ENCODE measurements at regions not wholly inside any gene's neighbourhood (a gene's known extent, or its start where the extent isn't known, plus 50 kb on each side); places are given as distances from the start of the nearest gene placed in this dataset.
"Not testable (repeated sequence)": the region's sequence is repeated elsewhere in the genome, so short reads cannot be mapped to it uniquely, and the experiment has no call there.

DNA sequence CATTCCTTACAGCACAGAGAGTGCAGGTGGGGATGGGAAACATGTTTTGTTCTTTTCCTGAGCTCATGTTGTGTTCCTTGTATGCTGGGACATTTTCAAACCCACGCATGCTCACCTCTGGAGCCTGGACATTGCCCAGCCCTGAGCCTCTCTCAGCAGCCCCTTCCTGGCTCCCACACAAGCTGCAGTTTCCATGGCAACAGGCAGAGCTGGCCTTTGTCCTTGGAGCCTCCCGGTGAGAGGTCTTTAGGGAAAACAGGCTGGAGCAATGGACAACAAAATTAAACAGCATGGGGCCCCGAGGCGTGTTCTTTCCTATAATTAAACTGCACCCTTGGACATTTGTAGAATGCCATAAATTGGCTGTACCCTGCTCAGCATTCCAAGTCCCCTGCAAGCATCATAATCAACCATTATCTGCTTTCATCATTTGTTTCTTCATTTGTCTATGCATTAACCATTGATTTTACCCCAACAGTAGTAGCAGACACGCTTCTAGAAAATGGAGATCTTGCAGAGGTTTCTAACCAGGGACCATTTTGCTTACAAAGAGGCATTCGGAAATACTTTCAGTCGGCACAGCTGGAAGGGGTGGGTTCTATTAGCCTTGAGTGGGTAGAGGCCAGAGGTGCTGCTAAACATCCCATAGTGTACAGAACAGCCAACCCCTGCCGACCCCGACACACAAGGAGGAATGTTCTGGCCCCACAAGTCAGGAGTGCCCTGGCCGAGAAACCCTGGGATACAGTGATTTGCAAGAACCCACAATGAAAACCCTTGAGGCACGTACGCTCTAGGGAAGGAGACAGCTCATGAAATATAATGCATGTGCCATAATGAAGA, 133.4 kb upstream of the PEG3 start:
- TF ChIP-seq, protein P1, sequence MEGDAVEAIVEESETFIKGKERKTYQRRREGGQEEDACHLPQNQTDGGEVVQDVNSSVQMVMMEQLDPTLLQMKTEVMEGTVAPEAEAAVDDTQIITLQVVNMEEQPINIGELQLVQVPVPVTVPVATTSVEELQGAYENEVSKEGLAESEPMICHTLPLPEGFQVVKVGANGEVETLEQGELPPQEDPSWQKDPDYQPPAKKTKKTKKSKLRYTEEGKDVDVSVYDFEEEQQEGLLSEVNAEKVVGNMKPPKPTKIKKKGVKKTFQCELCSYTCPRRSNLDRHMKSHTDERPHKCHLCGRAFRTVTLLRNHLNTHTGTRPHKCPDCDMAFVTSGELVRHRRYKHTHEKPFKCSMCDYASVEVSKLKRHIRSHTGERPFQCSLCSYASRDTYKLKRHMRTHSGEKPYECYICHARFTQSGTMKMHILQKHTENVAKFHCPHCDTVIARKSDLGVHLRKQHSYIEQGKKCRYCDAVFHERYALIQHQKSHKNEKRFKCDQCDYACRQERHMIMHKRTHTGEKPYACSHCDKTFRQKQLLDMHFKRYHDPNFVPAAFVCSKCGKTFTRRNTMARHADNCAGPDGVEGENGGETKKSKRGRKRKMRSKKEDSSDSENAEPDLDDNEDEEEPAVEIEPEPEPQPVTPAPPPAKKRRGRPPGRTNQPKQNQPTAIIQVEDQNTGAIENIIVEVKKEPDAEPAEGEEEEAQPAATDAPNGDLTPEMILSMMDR (IDR thresholded peaks at IDR 0.05; ENCODE audit: low read depth, low read length) = no peak
- H3K9me3 ChIP-seq (ENCODE audit: low read depth) = no peaks in the 10 kb centered on the region
- H3K36me3 ChIP-seq = no peaks in the 10 kb centered on the region
- no peak overlapping the region for H3K27ac ChIP-seq
- no peak overlapping the region for H3K4me3 ChIP-seq
- H3K27me3 ChIP-seq = no peaks in the 10 kb centered on the region
- no peak for DNase-seq (ENCODE audit: low read depth in 1 of 2, low spot score in 1 of 2)
- no peaks in the 10 kb centered on the region for H3K4me1 ChIP-seq (ENCODE audit: low read depth)

DNA sequence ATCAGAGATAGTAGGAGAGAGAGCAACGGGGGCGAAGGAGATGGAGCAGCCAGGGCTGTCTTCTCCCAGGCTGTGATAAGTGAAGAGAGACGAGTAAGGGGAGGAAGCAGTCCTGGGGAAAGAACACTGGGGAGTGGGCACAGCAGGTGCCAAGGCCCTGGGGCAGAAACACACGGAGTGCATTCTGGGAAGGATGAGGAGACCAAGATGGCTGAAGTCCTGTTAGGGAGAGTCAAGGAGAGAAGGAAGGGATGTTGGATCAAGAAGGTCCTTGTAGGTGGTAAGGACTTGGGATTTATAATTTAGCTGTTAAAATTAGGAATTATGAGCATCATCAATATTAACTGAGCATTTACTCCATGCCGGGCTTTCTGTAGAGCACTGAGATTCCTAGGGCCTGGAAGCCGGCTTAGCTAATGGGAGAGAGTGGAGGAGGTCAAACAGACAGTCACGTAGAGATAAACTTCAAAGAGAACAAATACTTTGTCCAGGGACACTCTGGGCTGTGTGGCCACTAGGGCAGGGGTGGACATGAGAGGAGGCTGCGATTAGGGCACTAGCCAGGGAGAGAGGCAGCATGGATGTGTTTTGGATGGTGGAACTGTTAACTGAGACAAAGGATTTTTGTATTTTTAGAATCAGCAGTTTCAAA, 134.2 kb upstream of the PEG3 start:
- Histone ChIP-seq H3K36me3 (no peaks in the 10 kb centered on the region), H3K9me3 (ENCODE audit: low read depth) (no peaks in the 10 kb centered on the region), H3K4me1 (ENCODE audit: low read depth) (no peaks in the 10 kb centered on the region), H3K27me3 (no peaks in the 10 kb centered on the region), H3K27ac (no peak overlapping the region), H3K4me3 (no peak overlapping the region)
- no peak for DNase-seq (ENCODE audit: low read depth in 1 of 2, low spot score in 1 of 2)
- TF ChIP-seq, protein P1 (IDR thresholded peaks at IDR 0.05; ENCODE audit: low read depth, low read length) = no peak

DNA sequence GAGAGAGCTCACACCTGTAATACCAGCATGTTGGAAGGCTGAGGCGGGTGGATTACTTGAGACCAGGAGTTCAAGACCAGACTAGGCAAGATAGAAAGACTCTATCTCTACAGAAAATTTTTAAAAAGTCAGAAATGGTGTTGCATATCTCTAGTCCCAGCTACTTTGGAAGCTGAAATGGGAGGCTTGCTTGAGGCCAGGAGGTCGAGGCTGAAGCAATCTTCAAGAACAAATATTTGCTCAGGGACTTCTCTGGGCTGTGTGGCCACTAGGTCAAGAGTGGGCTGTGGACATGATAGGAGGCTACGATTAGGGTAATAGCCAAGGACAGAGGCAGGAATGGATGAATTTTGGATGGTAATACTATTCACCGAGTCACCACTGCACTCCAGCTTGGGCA, 135.8 kb upstream of the PEG3 start:
- no peak for DNase-seq (ENCODE audit: low read depth in 1 of 2, low spot score in 1 of 2)
- Histone ChIP-seq H3K4me3 (no peak overlapping the region), H3K27me3 (no peaks in the 10 kb centered on the region), H3K27ac (no peak overlapping the region), H3K4me1 (ENCODE audit: low read depth) (no peaks in the 10 kb centered on the region), H3K36me3 (no peaks in the 10 kb centered on the region), H3K9me3 (ENCODE audit: low read depth) (no peaks in the 10 kb centered on the region)
- TF ChIP-seq, protein P1 (IDR thresholded peaks at IDR 0.05; ENCODE audit: low read depth, low read length) = no peak

DNA sequence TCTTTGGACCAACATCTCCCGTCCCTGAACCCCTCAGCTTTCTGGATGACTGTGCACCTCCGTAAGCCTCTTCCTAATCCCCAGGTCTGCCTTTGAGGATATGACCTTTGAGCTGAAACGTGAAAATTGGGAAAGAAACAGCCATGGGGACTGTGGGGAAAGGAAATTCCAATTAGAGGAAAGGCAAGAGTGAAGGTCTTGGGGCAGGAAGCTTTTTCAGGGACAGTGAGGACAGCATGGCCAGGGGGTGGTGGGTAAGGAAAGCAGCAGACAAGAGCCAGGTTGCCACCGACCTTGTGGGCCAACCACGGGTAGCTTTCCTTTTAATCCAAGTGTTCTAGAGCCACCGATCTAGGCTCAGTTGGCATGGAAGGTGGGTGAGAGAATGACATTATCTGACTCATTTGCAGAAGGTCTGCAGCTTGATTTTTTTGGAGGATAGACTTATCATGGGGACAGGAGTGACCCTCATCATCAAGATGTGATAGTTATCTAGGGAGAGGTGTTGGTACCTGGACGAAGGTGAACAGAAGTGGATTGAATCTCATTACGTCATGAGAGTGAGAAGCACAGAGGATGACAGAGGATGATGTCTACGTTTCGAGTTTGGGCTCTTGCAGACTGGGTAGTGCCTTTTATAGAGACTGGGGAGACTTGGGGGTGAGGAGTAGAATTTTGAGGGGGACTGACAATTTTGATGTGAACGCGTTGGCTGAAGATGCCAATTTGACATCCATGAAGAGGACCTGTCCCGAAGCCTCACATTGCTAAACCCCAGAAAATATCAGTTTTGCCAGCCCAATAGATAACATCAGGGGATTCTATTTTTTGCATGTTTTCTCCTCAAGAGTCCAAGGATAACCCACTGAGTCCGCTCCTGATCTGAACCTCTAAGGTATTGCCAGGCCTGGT, 136.7 kb upstream of the PEG3 start:
- TF ChIP-seq, protein P1 (IDR thresholded peaks at IDR 0.05; ENCODE audit: low read depth, low read length) = no peak
- no peak overlapping the region for H3K27ac ChIP-seq
- no peaks in the 10 kb centered on the region for H3K9me3 ChIP-seq (ENCODE audit: low read depth)

DNA sequence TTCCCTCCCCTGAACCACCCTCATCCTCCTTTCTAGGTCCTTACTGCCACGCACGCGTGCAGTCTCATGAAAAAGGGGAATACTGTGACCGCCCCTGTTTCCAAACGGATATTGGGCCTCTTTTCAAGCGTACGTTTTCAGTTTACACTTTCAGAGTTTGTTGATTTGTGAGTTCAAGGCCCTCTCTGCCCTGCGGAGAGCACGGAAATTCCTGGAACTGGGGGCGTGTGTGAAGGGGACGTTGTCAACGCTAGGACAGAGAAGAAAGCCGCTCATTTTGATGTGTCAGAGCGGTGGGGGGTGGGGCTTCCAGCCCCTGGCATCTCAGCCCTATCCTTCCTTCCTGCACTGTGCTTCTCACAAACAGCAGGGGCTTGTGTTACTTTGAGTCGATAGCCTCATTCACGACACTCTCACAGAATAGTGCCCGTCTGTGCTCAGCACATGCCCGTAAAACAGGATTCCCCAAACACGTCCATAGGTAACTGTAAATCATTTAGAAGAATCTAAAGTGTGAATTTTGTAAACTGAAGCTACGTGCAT, 137.6 kb upstream of the PEG3 start:
- no peak overlapping the region for H3K27ac ChIP-seq
- H3K36me3 ChIP-seq = no peaks in the 10 kb centered on the region
- TF ChIP-seq, protein P1 (IDR thresholded peaks at IDR 0.05; ENCODE audit: low read depth, low read length) = no peak
- H3K27me3 ChIP-seq = no peaks in the 10 kb centered on the region
- H3K4me3 ChIP-seq = no peak overlapping the region
- H3K9me3 ChIP-seq (ENCODE audit: low read depth) = no peaks in the 10 kb centered on the region
- H3K4me1 ChIP-seq (ENCODE audit: low read depth) = no peaks in the 10 kb centered on the region
- no peak for DNase-seq (ENCODE audit: low read depth in 1 of 2, low spot score in 1 of 2)

More for the DNA sequence above, 136.7 kb upstream of the PEG3 start:
- Histone ChIP-seq H3K36me3 (no peaks in the 10 kb centered on the region), H3K27me3 (no peaks in the 10 kb centered on the region), H3K4me1 (ENCODE audit: low read depth) (no peaks in the 10 kb centered on the region), H3K4me3 (no peak overlapping the region)
- DNase-seq (ENCODE audit: low read depth in 1 of 2, low spot score in 1 of 2) = no peak

DNA sequence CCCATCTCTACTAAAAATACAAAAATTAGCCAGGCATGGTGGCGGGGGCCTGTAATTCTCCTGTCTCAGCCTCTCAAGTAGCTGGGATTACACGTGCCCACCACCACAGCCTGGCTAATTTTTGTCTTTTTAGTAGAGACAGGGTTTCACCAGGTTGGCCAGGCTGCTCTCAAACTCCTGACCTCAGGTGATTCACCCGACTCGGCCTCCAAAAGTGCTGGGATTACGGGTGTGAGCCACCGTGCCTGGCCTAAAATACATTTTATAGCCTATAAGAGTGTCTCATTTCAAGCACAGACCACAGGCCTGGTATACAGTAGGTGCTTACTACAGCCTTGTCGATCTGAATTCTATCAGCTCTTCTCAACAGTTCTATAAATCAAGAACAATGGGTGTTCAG, 139.5 kb upstream of the USP29 start:
- not testable (repeated sequence) for H3K27ac ChIP-seq; H3K4me3 ChIP-seq; H3K27me3 ChIP-seq; H3K4me1 ChIP-seq (ENCODE audit: low read depth); DNase-seq (ENCODE audit: low read depth in 1 of 2, low spot score in 1 of 2); H3K36me3 ChIP-seq; H3K9me3 ChIP-seq (ENCODE audit: low read depth)
